ENCODE measurements at regions not wholly inside any gene's neighbourhood (a gene's known extent, or its start where the extent isn't known, plus 50 kb on each side); places are given as distances from the start of the nearest gene placed in this dataset.

- DNase-seq: no peak
- H3K4me1 ChIP-seq (ENCODE audit: control insufficient read depth, insufficient read depth, low read length): peaks cover 3% of the 10 kb centered on the region
- Mint-ChIP-seq H3K9me3 (no peaks in the 10 kb centered on the region), H3K4me3 (no peak overlapping the region), H3K27ac (no peak overlapping the region), H3K36me3 (ENCODE audit: low read depth) (no peaks in the 10 kb centered on the region), H3K4me1 (peaks cover 15% of the 10 kb centered on the region), H3K27me3 (ENCODE audit: insufficient read depth) (no peaks in the 10 kb centered on the region)
- H3K27me3 ChIP-seq (ENCODE audit: control insufficient read depth, insufficient read depth, low read length, poor library complexity, severe bottlenecking): peaks cover 5% of the 10 kb centered on the region
- WGBS, 2 experiments (ENCODE audit: insufficient coverage in 1 of 2, insufficient read length in 1 of 2): 85 to 95% methylated on average over 2 to 4 of the region's 4 CpGs
- no peak overlapping the region for H3K4me3 ChIP-seq (ENCODE audit: low read length)
- H3K9me3 ChIP-seq (ENCODE audit: control insufficient read depth, low read length): no peaks in the 10 kb centered on the region
- H3K27ac ChIP-seq (ENCODE audit: low read depth, low read length): no peak overlapping the region
- no peak overlapping the region for H3K9ac ChIP-seq (ENCODE audit: extremely low read depth, low read length, poor library complexity, severe bottlenecking)
- TF ChIP-seq, protein P1, sequence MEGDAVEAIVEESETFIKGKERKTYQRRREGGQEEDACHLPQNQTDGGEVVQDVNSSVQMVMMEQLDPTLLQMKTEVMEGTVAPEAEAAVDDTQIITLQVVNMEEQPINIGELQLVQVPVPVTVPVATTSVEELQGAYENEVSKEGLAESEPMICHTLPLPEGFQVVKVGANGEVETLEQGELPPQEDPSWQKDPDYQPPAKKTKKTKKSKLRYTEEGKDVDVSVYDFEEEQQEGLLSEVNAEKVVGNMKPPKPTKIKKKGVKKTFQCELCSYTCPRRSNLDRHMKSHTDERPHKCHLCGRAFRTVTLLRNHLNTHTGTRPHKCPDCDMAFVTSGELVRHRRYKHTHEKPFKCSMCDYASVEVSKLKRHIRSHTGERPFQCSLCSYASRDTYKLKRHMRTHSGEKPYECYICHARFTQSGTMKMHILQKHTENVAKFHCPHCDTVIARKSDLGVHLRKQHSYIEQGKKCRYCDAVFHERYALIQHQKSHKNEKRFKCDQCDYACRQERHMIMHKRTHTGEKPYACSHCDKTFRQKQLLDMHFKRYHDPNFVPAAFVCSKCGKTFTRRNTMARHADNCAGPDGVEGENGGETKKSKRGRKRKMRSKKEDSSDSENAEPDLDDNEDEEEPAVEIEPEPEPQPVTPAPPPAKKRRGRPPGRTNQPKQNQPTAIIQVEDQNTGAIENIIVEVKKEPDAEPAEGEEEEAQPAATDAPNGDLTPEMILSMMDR (conservative IDR thresholded peaks at IDR 0.05): no peak
- H3K36me3 ChIP-seq (ENCODE audit: control insufficient read depth, insufficient read depth, low read length): no peaks in the 10 kb centered on the region
These were observed 193.6 kb downstream of the FGFR2 start for GRCh38 chr10:121404611-121405010.

- H3K4me3 ChIP-seq (ENCODE audit: low read length): no peak overlapping the region
- H3K36me3 ChIP-seq (ENCODE audit: control insufficient read depth, insufficient read depth, low read length): no peaks in the 10 kb centered on the region
- WGBS, 2 experiments (ENCODE audit: insufficient coverage in 1 of 2, insufficient read length in 1 of 2): 93 to 96% methylated on average over 3 of the region's 3 CpGs
- peaks cover 18% of the 10 kb centered on the region for H3K4me1 Mint-ChIP-seq
- H3K4me1 ChIP-seq (ENCODE audit: control insufficient read depth, insufficient read depth, low read length): peaks cover 3% of the 10 kb centered on the region
- TF ChIP-seq, protein P1 (conservative IDR thresholded peaks at IDR 0.05): no peak
- no peak for DNase-seq
- H3K27ac ChIP-seq (ENCODE audit: low read depth, low read length): no peak overlapping the region
- no peaks in the 10 kb centered on the region for H3K36me3 Mint-ChIP-seq (ENCODE audit: low read depth)
- no peaks in the 10 kb centered on the region for H3K9me3 ChIP-seq (ENCODE audit: control insufficient read depth, low read length)
- no peaks in the 10 kb centered on the region for H3K9me3 Mint-ChIP-seq
- no peaks in the 10 kb centered on the region for H3K27me3 Mint-ChIP-seq (ENCODE audit: insufficient read depth)
- H3K9ac ChIP-seq (ENCODE audit: extremely low read depth, low read length, poor library complexity, severe bottlenecking): no peak overlapping the region
- H3K27ac Mint-ChIP-seq: no peak overlapping the region
- H3K4me3 Mint-ChIP-seq: no peak overlapping the region
- H3K27me3 ChIP-seq (ENCODE audit: control insufficient read depth, insufficient read depth, low read length, poor library complexity, severe bottlenecking): peaks cover 5% of the 10 kb centered on the region
These were observed 193.1 kb downstream of the FGFR2 start for GRCh38 chr10:121405096-121405495.

GRCh38 chr10:121405549-121405948, 192.7 kb downstream of the FGFR2 start:
- TF ChIP-seq, protein P1 (conservative IDR thresholded peaks at IDR 0.05): no peak
- H3K36me3 Mint-ChIP-seq (ENCODE audit: low read depth): no peaks in the 10 kb centered on the region
- no peaks in the 10 kb centered on the region for H3K9me3 ChIP-seq (ENCODE audit: control insufficient read depth, low read length)

More at GRCh38 chr10:121405549-121405948, 192.7 kb downstream of the FGFR2 start:
- no peak overlapping the region for H3K27ac ChIP-seq (ENCODE audit: low read depth, low read length)
- no peaks in the 10 kb centered on the region for H3K36me3 ChIP-seq (ENCODE audit: control insufficient read depth, insufficient read depth, low read length)
- H3K4me1 ChIP-seq (ENCODE audit: control insufficient read depth, insufficient read depth, low read length): peaks cover 3% of the 10 kb centered on the region
- DNase-seq: no peak
- peaks cover 5% of the 10 kb centered on the region for H3K27me3 ChIP-seq (ENCODE audit: control insufficient read depth, insufficient read depth, low read length, poor library complexity, severe bottlenecking)
- peaks cover 18% of the 10 kb centered on the region for H3K4me1 Mint-ChIP-seq
- H3K27me3 Mint-ChIP-seq (ENCODE audit: insufficient read depth): no peaks in the 10 kb centered on the region
- H3K9me3 Mint-ChIP-seq: no peaks in the 10 kb centered on the region
- H3K4me3 ChIP-seq (ENCODE audit: low read length): no peak overlapping the region
- no peak overlapping the region for H3K27ac Mint-ChIP-seq
- no peak overlapping the region for H3K9ac ChIP-seq (ENCODE audit: extremely low read depth, low read length, poor library complexity, severe bottlenecking)
- no peak overlapping the region for H3K4me3 Mint-ChIP-seq
- 95 to 99% methylated on average over 2 of the region's 2 CpGs for WGBS, 2 experiments (ENCODE audit: insufficient coverage in 1 of 2, insufficient read length in 1 of 2)
